Ovary (tissue), 3 donors: ENCODE measurements at regions not wholly inside any gene's neighbourhood (a gene's known extent, or its start where the extent isn't known, plus 50 kb on each side); places are given as distances from the start of the nearest gene placed in this dataset.

Source experiments
- EP300 ChIP-seq: sonication (generic); formaldehyde crosslinking; IDR thresholded peaks from one replicate; pipeline ENCODE4 v1.6.1; 2017; ENCODE audit warnings: antibody characterized with exemption
- POLR2A ChIP-seq: fragments of 450-650 bp; IDR thresholded peaks from one replicate; pipeline ENCODE4 v1.6.1; 2017; ENCODE audit warnings: antibody characterized with exemption, mild to moderate bottlenecking, moderate library complexity
- TF ChIP-seq, protein P1 (sequence below), 3 donors: fragments of 450-650 bp in 2 of 3; fragments of 200-600 bp in 1 of 3; IDR thresholded peaks; one replicate each; pipeline versions ENCODE4 v1.5.1 to v1.8.0; 2016 to 2022; ENCODE audit warnings: antibody characterized with exemption in 3 of 3, mild to moderate bottlenecking in 1 of 3
- donor health status: DM: no; HTN: no; CAD: no.

DNA sequence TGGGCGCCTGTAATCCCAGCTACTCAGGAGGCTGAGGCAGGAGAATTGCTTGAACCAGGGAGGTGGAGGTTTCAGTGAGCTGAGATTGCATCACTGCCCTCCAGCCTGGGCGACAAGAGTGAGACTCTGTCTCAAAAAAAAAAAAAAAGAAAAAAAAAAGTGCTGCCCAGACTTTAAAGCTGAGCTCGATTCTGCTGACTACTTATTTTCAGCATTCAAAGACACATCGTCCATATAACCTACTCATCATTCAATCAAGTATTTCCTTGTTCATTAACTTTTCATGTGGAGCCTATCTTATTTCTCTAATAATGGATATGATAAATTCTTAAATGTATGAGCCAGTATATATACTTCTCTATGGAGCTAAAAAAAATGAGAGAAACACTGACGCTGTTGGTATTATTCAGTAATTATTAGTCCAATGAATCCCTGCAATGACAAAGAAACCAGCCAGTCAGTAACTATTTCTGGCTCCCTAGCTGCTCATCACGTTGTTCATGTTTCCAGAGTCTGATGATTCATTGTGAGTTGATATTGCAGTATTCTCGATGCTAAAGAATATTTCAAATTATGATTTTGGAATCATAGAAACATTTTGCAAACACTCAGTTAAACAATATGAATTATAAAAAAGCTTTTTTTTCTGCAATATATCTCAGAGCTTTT lies 111.9 kb downstream of the RAP2B start:
- TF ChIP-seq, protein P1, sequence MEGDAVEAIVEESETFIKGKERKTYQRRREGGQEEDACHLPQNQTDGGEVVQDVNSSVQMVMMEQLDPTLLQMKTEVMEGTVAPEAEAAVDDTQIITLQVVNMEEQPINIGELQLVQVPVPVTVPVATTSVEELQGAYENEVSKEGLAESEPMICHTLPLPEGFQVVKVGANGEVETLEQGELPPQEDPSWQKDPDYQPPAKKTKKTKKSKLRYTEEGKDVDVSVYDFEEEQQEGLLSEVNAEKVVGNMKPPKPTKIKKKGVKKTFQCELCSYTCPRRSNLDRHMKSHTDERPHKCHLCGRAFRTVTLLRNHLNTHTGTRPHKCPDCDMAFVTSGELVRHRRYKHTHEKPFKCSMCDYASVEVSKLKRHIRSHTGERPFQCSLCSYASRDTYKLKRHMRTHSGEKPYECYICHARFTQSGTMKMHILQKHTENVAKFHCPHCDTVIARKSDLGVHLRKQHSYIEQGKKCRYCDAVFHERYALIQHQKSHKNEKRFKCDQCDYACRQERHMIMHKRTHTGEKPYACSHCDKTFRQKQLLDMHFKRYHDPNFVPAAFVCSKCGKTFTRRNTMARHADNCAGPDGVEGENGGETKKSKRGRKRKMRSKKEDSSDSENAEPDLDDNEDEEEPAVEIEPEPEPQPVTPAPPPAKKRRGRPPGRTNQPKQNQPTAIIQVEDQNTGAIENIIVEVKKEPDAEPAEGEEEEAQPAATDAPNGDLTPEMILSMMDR (IDR thresholded peaks at IDR 0.05): no peak
- TF ChIP-seq POLR2A (no peak), EP300 (no peak)
